Endodermal cell (in vitro differentiated cells): ENCODE measurements at regions not wholly inside any gene's neighbourhood (a gene's known extent, or its start where the extent isn't known, plus 50 kb on each side); places are given as distances from the start of the nearest gene placed in this dataset.
A peak's percentile ranks its signal among the peaks of the same experiment; 100 is the strongest.

ENCODE experiments used
- DNase-seq: peaks from one replicate; pipeline ENCODE4 v3.0.0-alpha.2; 2017
- H3K27ac ChIP-seq: 2 replicates; pipeline ENCODE4 v1.5.1; 2013; ENCODE audit warnings: mild to moderate bottlenecking, low read depth, low read length, moderate library complexity
- H3K27me3 ChIP-seq: 2 replicates; pipeline ENCODE4 v1.6.1; 2013; ENCODE audit warnings: mild to moderate bottlenecking, low read length, moderate library complexity; ENCODE audit not compliant: insufficient read depth, control insufficient read depth, poor library complexity, severe bottlenecking
- H3K36me3 ChIP-seq: 2 replicates; pipeline ENCODE4 v1.7.0; 2013; ENCODE audit warnings: mild to moderate bottlenecking, low read length, moderate library complexity; ENCODE audit not compliant: control insufficient read depth, insufficient read depth
- H3K4me1 ChIP-seq: one replicate; pipeline ENCODE4 v1.7.0; 2013; ENCODE audit warnings: low read length; ENCODE audit not compliant: control insufficient read depth, insufficient read depth
- H3K4me3 ChIP-seq: 2 replicates; pipeline ENCODE4 v1.5.1; 2013; ENCODE audit warnings: mild to moderate bottlenecking, low read length, moderate library complexity
- H3K9ac ChIP-seq: 2 replicates; pipeline ENCODE4 v1.6.1; 2013; ENCODE audit warnings: mild to moderate bottlenecking, low read length, moderate library complexity; ENCODE audit not compliant: poor library complexity, severe bottlenecking; ENCODE audit errors: extremely low read depth
- H3K9me3 ChIP-seq: 2 replicates; pipeline ENCODE4 v1.6.1; 2013; ENCODE audit warnings: mild to moderate bottlenecking, low read length, moderate library complexity; ENCODE audit not compliant: control insufficient read depth
- H3K27ac Mint-ChIP-seq: 2 replicates; pipeline ENCODE4 v1.8.0; 2020; ENCODE audit warnings: mixed read lengths
- H3K27me3 Mint-ChIP-seq: 2 replicates; pipeline ENCODE4 v1.8.0; 2021; ENCODE audit warnings: mild to moderate bottlenecking, mixed read lengths; ENCODE audit not compliant: insufficient read depth
- H3K36me3 Mint-ChIP-seq: 2 replicates; pipeline ENCODE4 v1.8.0; 2020; ENCODE audit warnings: low read depth, mixed read lengths
- H3K4me1 Mint-ChIP-seq: 2 replicates; pipeline ENCODE4 v1.8.0; 2020; ENCODE audit warnings: mixed read lengths
- H3K4me3 Mint-ChIP-seq: 2 replicates; pipeline ENCODE4 v1.8.0; 2020; ENCODE audit warnings: mild to moderate bottlenecking, moderate library complexity, mixed read lengths
- H3K9me3 Mint-ChIP-seq: 2 replicates; pipeline ENCODE4 v1.8.0; 2020; ENCODE audit warnings: mild to moderate bottlenecking, mixed read lengths
- CTCF ChIP-seq: fragments of 200-600 bp; sonication (generic); conservative IDR thresholded peaks from 2 replicates; pipeline ENCODE4 v1.5.0; 2021; ENCODE audit warnings: antibody characterized with exemption, mild to moderate bottlenecking
- WGBS, 2 experiments: methylation state at CpG; one replicate each; pipeline versions ENCODE4 v1.1.5 to v1.1.7; 2013; ENCODE audit warnings: missing lambda C conversion rate in 2 of 2, mixed read lengths in 1 of 2; ENCODE audit not compliant: insufficient coverage in 1 of 2, insufficient read length in 1 of 2; 5-methylcytosine and 5-hydroxymethylcytosine counted together

GRCh38 chr10:20685462-20685861 lies 211.6 kb downstream of the NEBL start:
- Mint-ChIP-seq H3K27ac (no peak overlapping the region), H3K4me1 (peaks cover 25% of the 10 kb centered on the region), H3K27me3 (no peaks in the 10 kb centered on the region), H3K36me3 (no peaks in the 10 kb centered on the region), H3K4me3 (no peak overlapping the region), H3K9me3 (peaks cover 6% of the 10 kb centered on the region)
- no peaks in the 10 kb centered on the region for H3K4me1 ChIP-seq
- no peak overlapping the region for H3K27ac ChIP-seq
- H3K9me3 ChIP-seq = no peaks in the 10 kb centered on the region
- no peak for DNase-seq
- no peak for TF ChIP-seq CTCF
- no peak overlapping the region for H3K9ac ChIP-seq
- 92 to 100% methylated on average over 3 to 8 of the region's 8 CpGs for WGBS, 2 experiments
- peaks cover 13% of the 10 kb centered on the region for H3K27me3 ChIP-seq
- H3K4me3 ChIP-seq = no peak overlapping the region
- H3K36me3 ChIP-seq = no peaks in the 10 kb centered on the region

- Mint-ChIP-seq H3K36me3 (peaks cover 2% of the 10 kb centered on the region), H3K9me3 (peaks cover 11% of the 10 kb centered on the region), H3K27me3 (no peaks in the 10 kb centered on the region), H3K4me1 (peaks cover 14% of the 10 kb centered on the region), H3K27ac (peak overlapping the region; percentile 3), H3K4me3 (no peak overlapping the region)
- Histone ChIP-seq H3K36me3 (no peaks in the 10 kb centered on the region), H3K9me3 (no peaks in the 10 kb centered on the region), H3K9ac (no peak overlapping the region), H3K27me3 (no peaks in the 10 kb centered on the region), H3K27ac (no peak overlapping the region), H3K4me1 (no peaks in the 10 kb centered on the region), H3K4me3 (no peak overlapping the region)
- no peak for DNase-seq
- TF ChIP-seq CTCF = no peak
These were observed 213.8 kb downstream of the NEBL start for GRCh38 chr10:20683345-20683744.

GRCh38 chr10:20682782-20683181 lies 214.3 kb downstream of the NEBL start:
- H3K36me3 ChIP-seq = no peaks in the 10 kb centered on the region
- no peak for TF ChIP-seq CTCF
- no peaks in the 10 kb centered on the region for H3K4me1 ChIP-seq
- Mint-ChIP-seq H3K9me3 (peaks cover 11% of the 10 kb centered on the region), H3K4me3 (no peak overlapping the region), H3K27ac (peak overlapping the region; percentile 3), H3K4me1 (peaks cover 14% of the 10 kb centered on the region), H3K27me3 (no peaks in the 10 kb centered on the region), H3K36me3 (peaks cover 2% of the 10 kb centered on the region)
- no peak overlapping the region for H3K4me3 ChIP-seq
- DNase-seq = no peak
- H3K9ac ChIP-seq = no peak overlapping the region
- no peaks in the 10 kb centered on the region for H3K9me3 ChIP-seq
- no peaks in the 10 kb centered on the region for H3K27me3 ChIP-seq
- H3K27ac ChIP-seq = no peak overlapping the region
- 92 to 95% methylated on average over 2 to 3 of the region's 3 CpGs for WGBS, 2 experiments
